ENCODE measurements at regions not wholly inside any gene's neighbourhood (a gene's known extent, or its start where the extent isn't known, plus 50 kb on each side); places are given as distances from the start of the nearest gene placed in this dataset.

DNA sequence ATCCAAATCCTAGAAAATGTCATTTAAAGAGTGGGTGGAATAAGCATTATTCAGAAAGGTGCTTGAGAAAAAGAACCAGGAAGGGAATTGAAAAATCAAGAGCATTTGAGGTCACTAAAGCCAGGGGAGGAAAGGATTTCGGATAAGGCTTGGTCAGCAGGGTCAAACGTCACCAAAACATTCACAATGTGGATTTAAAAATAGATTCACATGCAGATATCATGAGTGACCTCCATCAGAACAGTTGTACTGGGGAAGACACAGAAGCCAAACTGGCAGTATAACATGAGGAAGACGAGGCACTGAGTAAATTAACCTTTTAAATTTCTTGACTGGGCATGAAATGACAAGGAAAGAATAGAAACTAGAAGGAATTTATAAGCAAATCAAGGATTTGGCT is 175.1 kb upstream of the CCDC196 start:
- Histone ChIP-seq H3K9me3 (no peaks in the 10 kb centered on the region), H3K4me1 (no peaks in the 10 kb centered on the region), H3K27ac (no peak overlapping the region), H3K36me3 (no peaks in the 10 kb centered on the region), H3K27me3 (no peaks in the 10 kb centered on the region), H3K4me3 (no peak overlapping the region)
- intact Hi-C loops (cut with DNase I; ENCODE audit: low total_unique reads) = no loop called here
- TF ChIP-seq, protein P1, sequence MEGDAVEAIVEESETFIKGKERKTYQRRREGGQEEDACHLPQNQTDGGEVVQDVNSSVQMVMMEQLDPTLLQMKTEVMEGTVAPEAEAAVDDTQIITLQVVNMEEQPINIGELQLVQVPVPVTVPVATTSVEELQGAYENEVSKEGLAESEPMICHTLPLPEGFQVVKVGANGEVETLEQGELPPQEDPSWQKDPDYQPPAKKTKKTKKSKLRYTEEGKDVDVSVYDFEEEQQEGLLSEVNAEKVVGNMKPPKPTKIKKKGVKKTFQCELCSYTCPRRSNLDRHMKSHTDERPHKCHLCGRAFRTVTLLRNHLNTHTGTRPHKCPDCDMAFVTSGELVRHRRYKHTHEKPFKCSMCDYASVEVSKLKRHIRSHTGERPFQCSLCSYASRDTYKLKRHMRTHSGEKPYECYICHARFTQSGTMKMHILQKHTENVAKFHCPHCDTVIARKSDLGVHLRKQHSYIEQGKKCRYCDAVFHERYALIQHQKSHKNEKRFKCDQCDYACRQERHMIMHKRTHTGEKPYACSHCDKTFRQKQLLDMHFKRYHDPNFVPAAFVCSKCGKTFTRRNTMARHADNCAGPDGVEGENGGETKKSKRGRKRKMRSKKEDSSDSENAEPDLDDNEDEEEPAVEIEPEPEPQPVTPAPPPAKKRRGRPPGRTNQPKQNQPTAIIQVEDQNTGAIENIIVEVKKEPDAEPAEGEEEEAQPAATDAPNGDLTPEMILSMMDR (IDR thresholded peaks at IDR 0.05) = no peak
- no peak for TF ChIP-seq POLR2A (IDR thresholded peaks at IDR 0.05)
- no peak for DNase-seq

DNA sequence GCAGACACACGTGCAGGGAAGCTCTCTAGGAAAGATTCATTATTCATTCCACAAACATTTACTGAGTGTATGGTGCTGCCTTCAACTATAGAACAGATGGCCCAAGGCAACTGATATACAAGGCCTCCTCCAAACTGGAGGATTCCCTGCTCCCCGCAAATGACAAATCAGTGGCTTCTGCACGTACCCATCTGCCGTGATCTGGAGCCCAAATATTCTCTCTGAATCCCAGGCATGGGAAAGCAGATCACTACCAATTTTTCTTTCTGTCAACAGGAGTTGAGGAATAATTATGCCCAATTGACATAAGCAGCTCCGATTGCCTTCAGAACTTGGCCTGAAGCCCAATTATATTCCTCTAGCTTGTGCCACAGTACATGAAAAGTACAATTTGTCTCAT is 174.2 kb upstream of the CCDC196 start:
- TF ChIP-seq, protein P1 (IDR thresholded peaks at IDR 0.05) = no peak
- no peaks in the 10 kb centered on the region for H3K27me3 ChIP-seq
- no peak overlapping the region for H3K4me3 ChIP-seq
- intact Hi-C loops (cut with DNase I; ENCODE audit: low total_unique reads) = no loop called here
- DNase-seq = no peak
- no peaks in the 10 kb centered on the region for H3K36me3 ChIP-seq
- H3K9me3 ChIP-seq = no peaks in the 10 kb centered on the region
- no peaks in the 10 kb centered on the region for H3K4me1 ChIP-seq
- H3K27ac ChIP-seq = no peak overlapping the region

DNA sequence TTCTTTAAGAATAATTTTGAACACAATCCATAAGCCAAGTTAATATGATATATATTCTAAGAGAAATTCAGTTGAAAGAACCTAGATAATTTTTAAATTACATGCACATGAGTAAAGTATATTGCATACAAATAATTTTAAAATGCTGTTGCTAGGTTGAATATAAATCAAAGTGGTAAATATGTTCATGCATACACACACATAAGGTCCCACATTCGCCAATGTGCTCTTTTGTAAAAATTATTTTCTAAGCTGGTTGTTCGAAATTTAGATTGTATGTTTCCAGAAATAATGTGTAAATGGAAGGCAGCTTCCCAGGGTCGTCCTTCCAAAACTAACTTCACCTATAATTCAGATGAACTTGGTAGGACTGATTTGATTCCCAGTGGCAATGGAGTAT is 173.7 kb upstream of the CCDC196 start:
- H3K4me3 ChIP-seq = no peak overlapping the region
- no peak for TF ChIP-seq POLR2A (IDR thresholded peaks at IDR 0.05)
- TF ChIP-seq, protein P1 (IDR thresholded peaks at IDR 0.05) = no peak

DNA sequence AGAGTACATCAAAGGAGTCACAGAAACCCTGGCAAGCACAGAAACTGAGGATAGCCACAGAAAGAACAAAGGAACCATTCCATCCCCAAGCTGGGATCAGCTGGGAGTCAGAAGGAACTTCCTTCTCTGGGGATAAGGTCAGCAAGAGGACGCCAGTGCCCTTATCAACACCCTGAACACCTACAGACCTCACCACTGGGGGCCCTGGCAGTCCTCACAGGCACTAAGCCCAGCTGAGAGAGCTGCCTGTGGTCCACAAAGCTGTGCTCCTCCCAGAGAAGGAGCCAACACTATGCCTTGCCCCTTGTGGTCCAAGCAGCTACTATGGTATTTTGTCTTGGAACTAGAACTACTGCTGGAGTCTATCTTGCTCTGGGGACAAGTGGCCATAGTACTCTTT is 171.1 kb upstream of the CCDC196 start:
- Histone ChIP-seq H3K27ac (no peak overlapping the region), H3K9me3 (no peaks in the 10 kb centered on the region), H3K36me3 (no peaks in the 10 kb centered on the region), H3K27me3 (no peaks in the 10 kb centered on the region), H3K4me1 (no peaks in the 10 kb centered on the region), H3K4me3 (no peak overlapping the region)
- intact Hi-C loops (cut with DNase I; ENCODE audit: low total_unique reads) = no loop called here
- no peak for DNase-seq
- TF ChIP-seq, protein P1 (IDR thresholded peaks at IDR 0.05) = no peak
- no peak for TF ChIP-seq POLR2A (IDR thresholded peaks at IDR 0.05)

More for the DNA sequence above, 173.7 kb upstream of the CCDC196 start:
- intact Hi-C loops (cut with DNase I; ENCODE audit: low total_unique reads) = no loop called here
- Histone ChIP-seq H3K36me3 (no peaks in the 10 kb centered on the region), H3K9me3 (no peaks in the 10 kb centered on the region), H3K4me1 (no peaks in the 10 kb centered on the region), H3K27me3 (no peaks in the 10 kb centered on the region), H3K27ac (no peak overlapping the region)
- no peak for DNase-seq

DNA sequence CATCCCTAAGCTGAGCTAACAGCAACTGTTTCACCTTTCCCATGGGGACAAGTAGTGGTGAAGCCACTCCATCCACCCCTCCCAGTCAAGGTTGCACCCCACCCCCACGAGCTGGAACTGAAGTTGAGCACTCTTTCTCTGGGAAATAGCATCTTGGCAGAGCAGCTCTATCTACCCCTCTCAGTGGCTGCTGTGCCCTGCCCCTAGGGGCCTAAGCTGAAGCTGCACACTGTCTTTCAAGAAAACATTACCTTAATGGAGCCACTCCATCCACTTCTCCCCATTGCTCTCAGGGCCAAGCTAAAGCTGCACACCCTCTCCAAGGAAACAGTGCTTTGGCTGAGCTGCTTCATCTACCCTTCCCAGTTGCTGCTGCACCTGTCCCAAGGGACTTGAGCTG is 170.6 kb upstream of the CCDC196 start:
- Histone ChIP-seq H3K27me3 (no peaks in the 10 kb centered on the region), H3K36me3 (no peaks in the 10 kb centered on the region), H3K4me1 (no peaks in the 10 kb centered on the region), H3K27ac (no peak overlapping the region), H3K9me3 (no peaks in the 10 kb centered on the region), H3K4me3 (no peak overlapping the region)
- intact Hi-C loops (cut with DNase I; ENCODE audit: low total_unique reads) = no loop called here
- TF ChIP-seq, protein P1 (IDR thresholded peaks at IDR 0.05) = no peak
- no peak for TF ChIP-seq POLR2A (IDR thresholded peaks at IDR 0.05)
- DNase-seq = no peak

Measured in uterus (tissue), 3 donors.